Vagina (tissue), 2 donors: ENCODE measurements at regions not wholly inside any gene's neighbourhood (a gene's known extent, or its start where the extent isn't known, plus 50 kb on each side); places are given as distances from the start of the nearest gene placed in this dataset.

Source experiments
- POLR2A ChIP-seq, 2 donors: fragments of 450-650 bp; IDR thresholded peaks; one replicate each; pipeline ENCODE4 v1.6.1; 2017; ENCODE audit warnings: antibody characterized with exemption in 2 of 2, mild to moderate bottlenecking in 2 of 2, moderate library complexity in 2 of 2
- TF ChIP-seq, protein P1 (sequence below), 3 experiments: fragments of 450-650 bp in 2 of 3; fragments of 200-600 bp in 1 of 3; sonication (generic) in 1 of 3; IDR thresholded peaks; one replicate each; pipeline ENCODE4 v1.5.1; 2017 to 2019; ENCODE audit warnings: antibody characterized with exemption in 3 of 3, mild to moderate bottlenecking in 2 of 3, moderate library complexity in 2 of 3

GRCh38 chr3:27559835-27560234 is 75.7 kb upstream of the SLC4A7 start:
- TF ChIP-seq, protein P1, sequence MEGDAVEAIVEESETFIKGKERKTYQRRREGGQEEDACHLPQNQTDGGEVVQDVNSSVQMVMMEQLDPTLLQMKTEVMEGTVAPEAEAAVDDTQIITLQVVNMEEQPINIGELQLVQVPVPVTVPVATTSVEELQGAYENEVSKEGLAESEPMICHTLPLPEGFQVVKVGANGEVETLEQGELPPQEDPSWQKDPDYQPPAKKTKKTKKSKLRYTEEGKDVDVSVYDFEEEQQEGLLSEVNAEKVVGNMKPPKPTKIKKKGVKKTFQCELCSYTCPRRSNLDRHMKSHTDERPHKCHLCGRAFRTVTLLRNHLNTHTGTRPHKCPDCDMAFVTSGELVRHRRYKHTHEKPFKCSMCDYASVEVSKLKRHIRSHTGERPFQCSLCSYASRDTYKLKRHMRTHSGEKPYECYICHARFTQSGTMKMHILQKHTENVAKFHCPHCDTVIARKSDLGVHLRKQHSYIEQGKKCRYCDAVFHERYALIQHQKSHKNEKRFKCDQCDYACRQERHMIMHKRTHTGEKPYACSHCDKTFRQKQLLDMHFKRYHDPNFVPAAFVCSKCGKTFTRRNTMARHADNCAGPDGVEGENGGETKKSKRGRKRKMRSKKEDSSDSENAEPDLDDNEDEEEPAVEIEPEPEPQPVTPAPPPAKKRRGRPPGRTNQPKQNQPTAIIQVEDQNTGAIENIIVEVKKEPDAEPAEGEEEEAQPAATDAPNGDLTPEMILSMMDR (IDR thresholded peaks at IDR 0.05), result no peak
- no peak for TF ChIP-seq POLR2A (IDR thresholded peaks at IDR 0.05)
